Thyroid gland (tissue), 4 donors: ENCODE measurements at regions not wholly inside any gene's neighbourhood (a gene's known extent, or its start where the extent isn't known, plus 50 kb on each side); places are given as distances from the start of the nearest gene placed in this dataset.

Experiments used
- CTCF ChIP-seq, 6 experiments: fragments of 200-600 bp in 3 of 6; fragments of 450-650 bp in 3 of 6; sonication (generic) in 3 of 6; IDR thresholded peaks; one replicate each; pipeline ENCODE4 v1.5.1; 2016 to 2019; ENCODE audit warnings: antibody characterized with exemption in 6 of 6, mild to moderate bottlenecking in 2 of 6, inconsistent platforms in 1 of 6, moderate library complexity in 1 of 6
- POLR2A ChIP-seq, 2 donors: fragments of 450-650 bp; IDR thresholded peaks; one replicate each; pipeline ENCODE4 v1.6.1; 2017; ENCODE audit warnings: antibody characterized with exemption in 2 of 2, mild to moderate bottlenecking in 2 of 2, moderate library complexity in 1 of 2

- TF ChIP-seq POLR2A (IDR thresholded peaks at IDR 0.05) = no peak
- no peak for TF ChIP-seq CTCF (IDR thresholded peaks at IDR 0.05)
Measured at GRCh38 chr15:39461536-39462130, 119.2 kb upstream of the THBS1 start.
